ENCODE measurements at regions not wholly inside any gene's neighbourhood (a gene's known extent, or its start where the extent isn't known, plus 50 kb on each side); places are given as distances from the start of the nearest gene placed in this dataset.
"Not testable (repeated sequence)": the region's sequence is repeated elsewhere in the genome, so short reads cannot be mapped to it uniquely, and the experiment has no call there.

- Histone ChIP-seq H3K27ac (ENCODE audit: low read length) (no peak overlapping the region), H3K9ac (ENCODE audit: low read depth, low read length) (no peak overlapping the region), H3K4me3 (ENCODE audit: low read length) (no peak overlapping the region), H3K36me3 (ENCODE audit: insufficient read depth, low read depth, low read length) (no peaks in the 10 kb centered on the region), H3K27me3 (ENCODE audit: insufficient read depth, low read length) (no peaks in the 10 kb centered on the region), H3K9me3 (ENCODE audit: insufficient read depth, low read depth, low read length) (no peaks in the 10 kb centered on the region), H3K4me1 (ENCODE audit: insufficient read depth, low read length) (peaks cover 4% of the 10 kb centered on the region; the same call in 1 of the 2 replicates)
These were observed 93.9 kb downstream of the TEX35 start for GRCh38 chr1:178606839-178607238.

GRCh38 chr1:178607718-178608408, 95.0 kb downstream of the TEX35 start:
- Histone ChIP-seq H3K9me3 (ENCODE audit: insufficient read depth, low read depth, low read length) (no peaks in the 10 kb centered on the region), H3K36me3 (ENCODE audit: insufficient read depth, low read depth, low read length) (no peaks in the 10 kb centered on the region), H3K4me1 (ENCODE audit: insufficient read depth, low read length) (peaks cover 4% of the 10 kb centered on the region; the same call in 1 of the 2 replicates), H3K9ac (ENCODE audit: low read depth, low read length) (no peak overlapping the region), H3K4me3 (ENCODE audit: low read length) (no peak overlapping the region), H3K27ac (ENCODE audit: low read length) (no peak overlapping the region), H3K27me3 (ENCODE audit: insufficient read depth, low read length) (no peaks in the 10 kb centered on the region)

GRCh38 chr1:178609015-178609414, 96.1 kb downstream of the TEX35 start:
- H3K27ac ChIP-seq (ENCODE audit: low read length): no peak overlapping the region
- peaks cover 4% of the 10 kb centered on the region; the same call in 1 of the 2 replicates for H3K4me1 ChIP-seq (ENCODE audit: insufficient read depth, low read length)
- H3K4me3 ChIP-seq (ENCODE audit: low read length): no peak overlapping the region
- H3K9me3 ChIP-seq (ENCODE audit: insufficient read depth, low read depth, low read length): no peaks in the 10 kb centered on the region
- no peaks in the 10 kb centered on the region for H3K27me3 ChIP-seq (ENCODE audit: insufficient read depth, low read length)
- no peaks in the 10 kb centered on the region for H3K36me3 ChIP-seq (ENCODE audit: insufficient read depth, low read depth, low read length)
- H3K9ac ChIP-seq (ENCODE audit: low read depth, low read length): no peak overlapping the region

- not testable (repeated sequence) for H3K36me3 ChIP-seq (ENCODE audit: insufficient read depth, low read depth, low read length); H3K9ac ChIP-seq (ENCODE audit: low read depth, low read length); H3K27ac ChIP-seq (ENCODE audit: low read length); H3K4me1 ChIP-seq (ENCODE audit: insufficient read depth, low read length); H3K9me3 ChIP-seq (ENCODE audit: insufficient read depth, low read depth, low read length); H3K27me3 ChIP-seq (ENCODE audit: insufficient read depth, low read length); H3K4me3 ChIP-seq (ENCODE audit: low read length)
These were observed 97.9 kb downstream of the TEX35 start for GRCh38 chr1:178610690-178611410.

GRCh38 chr1:178612261-178612660, 99.4 kb downstream of the TEX35 start:
- no peaks in the 10 kb centered on the region for H3K36me3 ChIP-seq (ENCODE audit: insufficient read depth, low read depth, low read length)
- H3K9me3 ChIP-seq (ENCODE audit: insufficient read depth, low read depth, low read length): no peaks in the 10 kb centered on the region
- H3K4me3 ChIP-seq (ENCODE audit: low read length): no peak overlapping the region
- no peak overlapping the region for H3K9ac ChIP-seq (ENCODE audit: low read depth, low read length)
- H3K4me1 ChIP-seq (ENCODE audit: insufficient read depth, low read length): peaks cover 3% of the 10 kb centered on the region; the same call in 1 of the 2 replicates
- H3K27ac ChIP-seq (ENCODE audit: low read length): no peak overlapping the region
- no peaks in the 10 kb centered on the region for H3K27me3 ChIP-seq (ENCODE audit: insufficient read depth, low read length)

GRCh38 chr1:178613271-178613945, 100.5 kb downstream of the TEX35 start:
- Histone ChIP-seq H3K27me3 (ENCODE audit: insufficient read depth, low read length) (no peaks in the 10 kb centered on the region), H3K4me3 (ENCODE audit: low read length) (no peak overlapping the region), H3K9ac (ENCODE audit: low read depth, low read length) (no peak overlapping the region), H3K36me3 (ENCODE audit: insufficient read depth, low read depth, low read length) (no peaks in the 10 kb centered on the region), H3K27ac (ENCODE audit: low read length) (no peak overlapping the region), H3K9me3 (ENCODE audit: insufficient read depth, low read depth, low read length) (no peaks in the 10 kb centered on the region), H3K4me1 (ENCODE audit: insufficient read depth, low read length) (peaks cover 3% of the 10 kb centered on the region; the same call in 1 of the 2 replicates)

GRCh38 chr1:178614286-178614685, 101.4 kb downstream of the TEX35 start:
- H3K4me1 ChIP-seq (ENCODE audit: insufficient read depth, low read length): peaks cover 3% of the 10 kb centered on the region; the same call in 1 of the 2 replicates
- H3K9me3 ChIP-seq (ENCODE audit: insufficient read depth, low read depth, low read length): no peaks in the 10 kb centered on the region
- no peak overlapping the region for H3K4me3 ChIP-seq (ENCODE audit: low read length)
- no peaks in the 10 kb centered on the region for H3K27me3 ChIP-seq (ENCODE audit: insufficient read depth, low read length)
- H3K27ac ChIP-seq (ENCODE audit: low read length): no peak overlapping the region
- H3K9ac ChIP-seq (ENCODE audit: low read depth, low read length): no peak overlapping the region
- H3K36me3 ChIP-seq (ENCODE audit: insufficient read depth, low read depth, low read length): no peaks in the 10 kb centered on the region

GRCh38 chr1:178619042-178619927, 105.8 kb upstream of the RALGPS2 start:
- no peaks in the 10 kb centered on the region for H3K36me3 ChIP-seq (ENCODE audit: insufficient read depth, low read depth, low read length)
- no peaks in the 10 kb centered on the region for H3K27me3 ChIP-seq (ENCODE audit: insufficient read depth, low read length)
- H3K4me1 ChIP-seq (ENCODE audit: insufficient read depth, low read length): peaks cover 3% of the 10 kb centered on the region; the same call in 1 of the 2 replicates
- H3K4me3 ChIP-seq (ENCODE audit: low read length): no peak overlapping the region
- no peaks in the 10 kb centered on the region for H3K9me3 ChIP-seq (ENCODE audit: insufficient read depth, low read depth, low read length)
- H3K27ac ChIP-seq (ENCODE audit: low read length): no peak overlapping the region
- H3K9ac ChIP-seq (ENCODE audit: low read depth, low read length): no peak overlapping the region

- Histone ChIP-seq H3K9ac (ENCODE audit: low read depth, low read length) (no peak overlapping the region), H3K27ac (ENCODE audit: low read length) (no peak overlapping the region), H3K27me3 (ENCODE audit: insufficient read depth, low read length) (no peaks in the 10 kb centered on the region), H3K9me3 (ENCODE audit: insufficient read depth, low read depth, low read length) (no peaks in the 10 kb centered on the region), H3K4me1 (ENCODE audit: insufficient read depth, low read length) (peaks cover 3% of the 10 kb centered on the region; the same call in 1 of the 2 replicates), H3K4me3 (ENCODE audit: low read length) (no peak overlapping the region), H3K36me3 (ENCODE audit: insufficient read depth, low read depth, low read length) (no peaks in the 10 kb centered on the region)
These were observed 104.2 kb upstream of the RALGPS2 start for GRCh38 chr1:178620584-178621475.

GRCh38 chr1:178621822-178622221, 103.2 kb upstream of the RALGPS2 start:
- Histone ChIP-seq H3K9me3 (ENCODE audit: insufficient read depth, low read depth, low read length) (no peaks in the 10 kb centered on the region), H3K27ac (ENCODE audit: low read length) (no peak overlapping the region), H3K36me3 (ENCODE audit: insufficient read depth, low read depth, low read length) (no peaks in the 10 kb centered on the region), H3K9ac (ENCODE audit: low read depth, low read length) (no peak overlapping the region), H3K4me1 (ENCODE audit: insufficient read depth, low read length) (no peaks in the 10 kb centered on the region; the same call in 1 of the 2 replicates), H3K27me3 (ENCODE audit: insufficient read depth, low read length) (no peaks in the 10 kb centered on the region), H3K4me3 (ENCODE audit: low read length) (no peak overlapping the region)
